Breast epithelium (tissue), 4 donors: ENCODE measurements at regions not wholly inside any gene's neighbourhood (a gene's known extent, or its start where the extent isn't known, plus 50 kb on each side); places are given as distances from the start of the nearest gene placed in this dataset.

Source experiments
- DNase-seq, 2 donors: peaks; one replicate each; pipeline ENCODE4 v3.0.0-alpha.2; 2019; ENCODE audit warnings: low spot score in 2 of 2
- H3K27ac ChIP-seq, 2 donors: fragments of 200-600 bp; sonication (generic) in 1 of 2; one replicate each; pipeline ENCODE4 v1.5.1; 2016 to 2019; ENCODE audit warnings: mild to moderate bottlenecking in 1 of 2
- H3K27me3 ChIP-seq, 2 donors: fragments of 200-600 bp; sonication (generic) in 1 of 2; one replicate each; pipeline versions ENCODE4 v1.5.1 to v1.6.0; 2017 to 2019; ENCODE audit warnings: control low read depth in 1 of 2, mild to moderate bottlenecking in 1 of 2
- H3K36me3 ChIP-seq: fragments of 200-600 bp; one replicate; pipeline ENCODE4 v1.5.1; 2019
- H3K4me1 ChIP-seq, 2 donors: fragments of 200-600 bp; sonication (generic); one replicate each; pipeline ENCODE4 v1.5.1; 2016 to 2019; ENCODE audit warnings: control low read depth in 1 of 2
- H3K4me3 ChIP-seq, 3 donors: fragments of 200-600 bp; sonication (generic); 1 replicate in 2 of 3; 2 replicates in 1 of 3; pipeline ENCODE4 v1.5.1; 2016 to 2019; ENCODE audit warnings: mild to moderate bottlenecking in 3 of 3, moderate library complexity in 2 of 3
- H3K9me3 ChIP-seq, 2 donors: fragments of 200-600 bp; sonication (generic) in 1 of 2; one replicate each; pipeline ENCODE4 v1.5.1; 2016 to 2019; ENCODE audit warnings: control low read depth in 1 of 2
- POLR2A ChIP-seq: fragments of 450-650 bp; IDR thresholded peaks from one replicate; pipeline ENCODE4 v1.6.1; 2016; ENCODE audit warnings: antibody characterized with exemption, mild to moderate bottlenecking, moderate library complexity
- POLR2AphosphoS5 ChIP-seq, 3 donors: sonication (generic); formaldehyde crosslinking; IDR thresholded peaks; one replicate each; pipeline ENCODE4 v1.6.1; 2017; ENCODE audit warnings: antibody characterized with exemption in 3 of 3
- intact Hi-C: fragments of 100-400 bp; cut with DNase I; formaldehyde crosslinking; loops from one replicate; pipeline ENCODE4 v1.15.1; 2023; ENCODE audit warnings: low total_unique reads
- TF ChIP-seq, protein P1 (sequence below), 3 donors: fragments of 450-650 bp; IDR thresholded peaks; one replicate each; pipeline ENCODE4 v1.5.1; 2016 to 2017; ENCODE audit warnings: antibody characterized with exemption in 3 of 3, mild to moderate bottlenecking in 3 of 3, moderate library complexity in 3 of 3

DNA sequence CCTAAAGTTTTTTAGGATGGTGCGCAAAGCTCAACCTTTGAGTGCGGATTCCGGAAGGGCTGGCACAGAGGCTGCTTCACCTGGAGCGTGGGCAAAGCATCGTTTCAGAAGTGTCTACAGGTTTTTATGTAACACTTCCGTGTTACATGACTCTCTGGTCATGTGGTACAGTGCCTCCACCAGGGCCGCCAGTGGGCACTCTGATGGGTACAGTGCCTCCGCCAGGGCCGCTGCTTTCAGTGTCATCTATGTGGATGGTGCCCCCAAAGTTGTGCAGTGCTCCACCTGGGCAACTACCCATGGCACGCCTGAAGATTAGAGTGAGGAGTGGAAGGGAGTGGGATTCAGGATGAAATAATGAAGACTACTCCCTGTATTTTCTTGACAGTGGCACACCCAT lies 101.4 kb upstream of the C1orf174 start:
- H3K27me3 ChIP-seq, result peaks cover 0 to 17% of the 10 kb centered on the region in 2 donors
- no peak overlapping the region for H3K4me3 ChIP-seq
- intact Hi-C loops, result no loop called here
- DNase-seq, result peak in 1 of 2 donors; percentile 5
- H3K27ac ChIP-seq, result no peak overlapping the region
- H3K4me1 ChIP-seq, result no peaks in the 10 kb centered on the region
- H3K36me3 ChIP-seq, result no peaks in the 10 kb centered on the region
- TF ChIP-seq POLR2AphosphoS5 (IDR thresholded peaks at IDR 0.05) (no peak), POLR2A (no peak)
- TF ChIP-seq, protein P1, sequence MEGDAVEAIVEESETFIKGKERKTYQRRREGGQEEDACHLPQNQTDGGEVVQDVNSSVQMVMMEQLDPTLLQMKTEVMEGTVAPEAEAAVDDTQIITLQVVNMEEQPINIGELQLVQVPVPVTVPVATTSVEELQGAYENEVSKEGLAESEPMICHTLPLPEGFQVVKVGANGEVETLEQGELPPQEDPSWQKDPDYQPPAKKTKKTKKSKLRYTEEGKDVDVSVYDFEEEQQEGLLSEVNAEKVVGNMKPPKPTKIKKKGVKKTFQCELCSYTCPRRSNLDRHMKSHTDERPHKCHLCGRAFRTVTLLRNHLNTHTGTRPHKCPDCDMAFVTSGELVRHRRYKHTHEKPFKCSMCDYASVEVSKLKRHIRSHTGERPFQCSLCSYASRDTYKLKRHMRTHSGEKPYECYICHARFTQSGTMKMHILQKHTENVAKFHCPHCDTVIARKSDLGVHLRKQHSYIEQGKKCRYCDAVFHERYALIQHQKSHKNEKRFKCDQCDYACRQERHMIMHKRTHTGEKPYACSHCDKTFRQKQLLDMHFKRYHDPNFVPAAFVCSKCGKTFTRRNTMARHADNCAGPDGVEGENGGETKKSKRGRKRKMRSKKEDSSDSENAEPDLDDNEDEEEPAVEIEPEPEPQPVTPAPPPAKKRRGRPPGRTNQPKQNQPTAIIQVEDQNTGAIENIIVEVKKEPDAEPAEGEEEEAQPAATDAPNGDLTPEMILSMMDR (IDR thresholded peaks at IDR 0.05), result no peak
- H3K9me3 ChIP-seq, result no peaks in the 10 kb centered on the region

DNA sequence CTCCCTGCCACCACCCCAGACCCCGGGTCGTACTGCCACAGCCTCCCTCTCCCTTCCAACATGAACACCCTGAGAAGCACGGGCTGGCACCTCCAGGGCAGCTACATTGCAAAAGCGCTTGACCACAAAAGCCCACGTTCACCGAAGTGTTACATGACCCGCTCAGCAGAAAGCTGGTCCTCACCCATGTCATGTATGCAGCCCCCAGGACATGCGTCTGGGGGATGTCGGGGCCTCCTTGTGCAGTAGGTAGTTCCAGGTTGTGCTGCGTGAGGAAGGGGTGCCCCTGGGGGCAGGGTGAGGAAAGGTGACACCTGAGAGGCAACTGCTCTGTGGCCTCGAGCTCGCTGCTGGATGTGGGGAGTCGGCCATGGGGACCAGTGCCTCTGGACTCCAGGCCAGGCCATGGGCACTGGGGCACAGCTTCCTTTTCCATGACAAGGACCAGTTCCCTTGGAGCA lies 102.0 kb upstream of the C1orf174 start:
- H3K27ac ChIP-seq, result no peak overlapping the region
- H3K4me1 ChIP-seq, result no peaks in the 10 kb centered on the region
- TF ChIP-seq, protein P1 (IDR thresholded peaks at IDR 0.05), result no peak
- TF ChIP-seq POLR2AphosphoS5 (IDR thresholded peaks at IDR 0.05), result no peak
- TF ChIP-seq POLR2A, result no peak
- intact Hi-C loops, result no loop called here
- H3K27me3 ChIP-seq, result peaks cover 0 to 16% of the 10 kb centered on the region in 2 donors
- H3K4me3 ChIP-seq, result no peak overlapping the region
- no peaks in the 10 kb centered on the region for H3K36me3 ChIP-seq
- no peak for DNase-seq
- H3K9me3 ChIP-seq, result no peaks in the 10 kb centered on the region

- no peak for DNase-seq
- Histone ChIP-seq H3K4me1 (no peaks in the 10 kb centered on the region), H3K9me3 (peaks cover under 1 to 4% of the 10 kb centered on the region in 2 donors), H3K27ac (no peak overlapping the region), H3K27me3 (peaks cover 0 to 10% of the 10 kb centered on the region in 2 donors), H3K36me3 (no peaks in the 10 kb centered on the region), H3K4me3 (no peak overlapping the region)
- TF ChIP-seq, protein P1 (IDR thresholded peaks at IDR 0.05), result no peak
- no peak for TF ChIP-seq POLR2A
- TF ChIP-seq POLR2AphosphoS5 (IDR thresholded peaks at IDR 0.05), result no peak
- intact Hi-C loops, result no loop called here
Observed at GRCh38 chr1:4002741-4003140, 102.7 kb upstream of the C1orf174 start.

- intact Hi-C loops, result no loop called here
- peaks cover 4 to 5% of the 10 kb centered on the region in 2 donors for H3K9me3 ChIP-seq
- H3K36me3 ChIP-seq, result no peaks in the 10 kb centered on the region
- TF ChIP-seq, protein P1 (IDR thresholded peaks at IDR 0.05), result no peak
- TF ChIP-seq POLR2AphosphoS5 (IDR thresholded peaks at IDR 0.05) (no peak), POLR2A (no peak)
- no peak overlapping the region for H3K4me3 ChIP-seq
- H3K27ac ChIP-seq, result no peak overlapping the region
- peaks cover 0 to 5% of the 10 kb centered on the region in 2 donors for H3K27me3 ChIP-seq
- peak in 1 of 2 donors; percentile 36 for DNase-seq
- H3K4me1 ChIP-seq, result no peaks in the 10 kb centered on the region
Observed at GRCh38 chr1:4003846-4004505, 103.9 kb upstream of the C1orf174 start.

GRCh38 chr1:4004635-4005430 lies 104.8 kb upstream of the C1orf174 start:
- intact Hi-C loops, result no loop called here
- Histone ChIP-seq H3K27ac (no peak overlapping the region), H3K36me3 (no peaks in the 10 kb centered on the region), H3K4me1 (no peaks in the 10 kb centered on the region), H3K27me3 (peaks cover 0 to 4% of the 10 kb centered on the region in 2 donors), H3K4me3 (no peak overlapping the region), H3K9me3 (peaks cover 4 to 5% of the 10 kb centered on the region in 2 donors)
- TF ChIP-seq, protein P1 (IDR thresholded peaks at IDR 0.05), result no peak
- no peak for TF ChIP-seq POLR2AphosphoS5 (IDR thresholded peaks at IDR 0.05)
- TF ChIP-seq POLR2A, result no peak
- DNase-seq, result no peak
